Gastrocnemius medialis (tissue), 4 donors: ENCODE measurements at regions not wholly inside any gene's neighbourhood (a gene's known extent, or its start where the extent isn't known, plus 50 kb on each side); places are given as distances from the start of the nearest gene placed in this dataset.

Experiments used
- POLR2A ChIP-seq, 2 donors: fragments of 450-650 bp; IDR thresholded peaks; one replicate each; pipeline ENCODE4 v1.6.1; 2017; ENCODE audit warnings: antibody characterized with exemption in 2 of 2, mild to moderate bottlenecking in 2 of 2, moderate library complexity in 2 of 2
- TF ChIP-seq, protein P1 (sequence below), 5 experiments: fragments of 450-650 bp in 3 of 5; fragments of 200-600 bp in 2 of 5; sonication (generic) in 2 of 5; IDR thresholded peaks in 4 of 5; conservative IDR thresholded peaks in 1 of 5; 1 replicate in 4 of 5; 2 replicates in 1 of 5; pipeline ENCODE4 v1.5.1; 2016 to 2019; ENCODE audit warnings: antibody characterized with exemption in 5 of 5, mild to moderate bottlenecking in 3 of 5, moderate library complexity in 3 of 5

DNA sequence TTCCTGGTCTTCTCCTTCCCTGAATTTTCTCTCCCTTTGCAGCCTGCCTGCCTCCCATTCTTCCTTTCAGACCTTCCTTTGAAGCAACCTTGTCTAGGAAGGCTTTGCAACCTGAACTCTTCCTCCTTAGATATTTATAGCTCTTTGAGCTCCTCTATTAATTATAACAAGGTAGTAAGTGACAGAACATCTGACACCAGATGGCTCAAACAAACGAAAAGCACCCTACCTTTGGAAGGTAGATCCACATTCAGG, 57.2 kb upstream of the SLC1A4 start:
- TF ChIP-seq, protein P1, sequence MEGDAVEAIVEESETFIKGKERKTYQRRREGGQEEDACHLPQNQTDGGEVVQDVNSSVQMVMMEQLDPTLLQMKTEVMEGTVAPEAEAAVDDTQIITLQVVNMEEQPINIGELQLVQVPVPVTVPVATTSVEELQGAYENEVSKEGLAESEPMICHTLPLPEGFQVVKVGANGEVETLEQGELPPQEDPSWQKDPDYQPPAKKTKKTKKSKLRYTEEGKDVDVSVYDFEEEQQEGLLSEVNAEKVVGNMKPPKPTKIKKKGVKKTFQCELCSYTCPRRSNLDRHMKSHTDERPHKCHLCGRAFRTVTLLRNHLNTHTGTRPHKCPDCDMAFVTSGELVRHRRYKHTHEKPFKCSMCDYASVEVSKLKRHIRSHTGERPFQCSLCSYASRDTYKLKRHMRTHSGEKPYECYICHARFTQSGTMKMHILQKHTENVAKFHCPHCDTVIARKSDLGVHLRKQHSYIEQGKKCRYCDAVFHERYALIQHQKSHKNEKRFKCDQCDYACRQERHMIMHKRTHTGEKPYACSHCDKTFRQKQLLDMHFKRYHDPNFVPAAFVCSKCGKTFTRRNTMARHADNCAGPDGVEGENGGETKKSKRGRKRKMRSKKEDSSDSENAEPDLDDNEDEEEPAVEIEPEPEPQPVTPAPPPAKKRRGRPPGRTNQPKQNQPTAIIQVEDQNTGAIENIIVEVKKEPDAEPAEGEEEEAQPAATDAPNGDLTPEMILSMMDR (IDR thresholded peaks at IDR 0.05 in 4 of 5, conservative IDR thresholded peaks at IDR 0.05 in 1 of 5) = no peak
- TF ChIP-seq POLR2A (IDR thresholded peaks at IDR 0.05) = no peak
